A673 (cell line): ENCODE measurements at regions not wholly inside any gene's neighbourhood (a gene's known extent, or its start where the extent isn't known, plus 50 kb on each side); places are given as distances from the start of the nearest gene placed in this dataset.

ENCODE experiments used
- BruUV-seq: library from RNA; stranded (reverse); fragments of 400-500 nt; replicated peaks from 2 replicates; lab custom pipeline; 2021; lab: Mats Ljungman, UMichigan
- CTCF ChIA-PET: fragments of 300-600 bp; sonication (Branson Sonifier 250); formaldehyde crosslinking; loops from one replicate; lab custom pipeline; 2022; ENCODE audit warnings: antibody characterized with exemption; lab: Charles Lee
- POLR2A ChIA-PET: fragments of 300-600 bp; sonication (Branson Sonifier 250); formaldehyde crosslinking; loops from one replicate; lab custom pipeline; 2022; ENCODE audit warnings: antibody characterized with exemption; ENCODE audit not compliant: low non-redundant PET; lab: Charles Lee
- DNase-seq: peaks from one replicate; pipeline ENCODE4 v3.0.0-alpha.2; 2015; ENCODE audit warnings: low spot score
- H3K27ac ChIP-seq: fragments of 200-600 bp; sonication (generic); 2 replicates; pipeline ENCODE4 v1.5.1; 2016; ENCODE audit warnings: mixed run types, low read depth, mild to moderate bottlenecking, mixed read lengths, antibody characterized with exemption, low read length; ENCODE audit not compliant: poor library complexity, severe bottlenecking
- H3K27me3 ChIP-seq: fragments of 200-600 bp; sonication (generic); replicated peaks from 2 replicates; pipeline ENCODE4 v1.6.1; 2017; ENCODE audit warnings: mixed run types, low read depth, mild to moderate bottlenecking, mixed read lengths, antibody characterized with exemption, low read length; ENCODE audit not compliant: insufficient read depth, poor library complexity
- H3K36me3 ChIP-seq: fragments of 200-600 bp; sonication (generic); 2 replicates; pipeline ENCODE4 v1.6.1; 2016; ENCODE audit warnings: mixed run types, mild to moderate bottlenecking, mixed read lengths, antibody characterized with exemption, low read length; ENCODE audit not compliant: insufficient read depth, poor library complexity, severe bottlenecking
- H3K4me1 ChIP-seq: fragments of 200-600 bp; sonication (generic); 2 replicates; pipeline ENCODE4 v1.6.1; 2017; ENCODE audit warnings: mixed run types, mild to moderate bottlenecking, mixed read lengths, antibody characterized with exemption, low read length; ENCODE audit not compliant: insufficient read depth, poor library complexity, severe bottlenecking
- H3K4me3 ChIP-seq: fragments of 200-600 bp; sonication (generic); 2 replicates; pipeline ENCODE4 v1.5.1; 2016; ENCODE audit warnings: low read depth, mixed run types, mild to moderate bottlenecking, mixed read lengths, low read length; ENCODE audit not compliant: poor library complexity, severe bottlenecking
- H3K9me3 ChIP-seq: fragments of 200-600 bp; sonication (generic); 2 replicates; pipeline ENCODE4 v1.6.1; 2016; ENCODE audit warnings: mixed run types, low read depth, mild to moderate bottlenecking, mixed read lengths, antibody characterized with exemption, low read length; ENCODE audit not compliant: poor library complexity, severe bottlenecking
- EZH2 ChIP-seq: fragments of 200-600 bp; sonication (generic); IDR thresholded peaks from 2 replicates; pipeline ENCODE4 v1.6.1; 2017; ENCODE audit warnings: borderline replicate concordance, low read depth, mild to moderate bottlenecking, mixed read lengths, antibody characterized with exemption, low read length; ENCODE audit not compliant: poor library complexity, severe bottlenecking
- intact Hi-C: fragments of 100-400 bp; cut with micrococcal nuclease; formaldehyde crosslinking; loops from one replicate; pipeline ENCODE4 v1.10.0; 2022; ENCODE audit not compliant: unreplicated experiment
- TF ChIP-seq, protein P1 (sequence below): fragments of 300-800, 200-600 bp; sonication (generic); conservative IDR thresholded peaks from 2 replicates; pipeline ENCODE4 v1.5.1; 2017; ENCODE audit warnings: low read depth, mild to moderate bottlenecking, antibody characterized with exemption, low read length, moderate library complexity, mixed read lengths

- H3K4me3 ChIP-seq = no peak overlapping the region
- no peaks in the 10 kb centered on the region for H3K4me1 ChIP-seq
- H3K36me3 ChIP-seq = no peaks in the 10 kb centered on the region
- no peaks in the 10 kb centered on the region for H3K9me3 ChIP-seq
- intact Hi-C loops = no loop called here
- no peak for TF ChIP-seq EZH2
- TF ChIP-seq, protein P1, sequence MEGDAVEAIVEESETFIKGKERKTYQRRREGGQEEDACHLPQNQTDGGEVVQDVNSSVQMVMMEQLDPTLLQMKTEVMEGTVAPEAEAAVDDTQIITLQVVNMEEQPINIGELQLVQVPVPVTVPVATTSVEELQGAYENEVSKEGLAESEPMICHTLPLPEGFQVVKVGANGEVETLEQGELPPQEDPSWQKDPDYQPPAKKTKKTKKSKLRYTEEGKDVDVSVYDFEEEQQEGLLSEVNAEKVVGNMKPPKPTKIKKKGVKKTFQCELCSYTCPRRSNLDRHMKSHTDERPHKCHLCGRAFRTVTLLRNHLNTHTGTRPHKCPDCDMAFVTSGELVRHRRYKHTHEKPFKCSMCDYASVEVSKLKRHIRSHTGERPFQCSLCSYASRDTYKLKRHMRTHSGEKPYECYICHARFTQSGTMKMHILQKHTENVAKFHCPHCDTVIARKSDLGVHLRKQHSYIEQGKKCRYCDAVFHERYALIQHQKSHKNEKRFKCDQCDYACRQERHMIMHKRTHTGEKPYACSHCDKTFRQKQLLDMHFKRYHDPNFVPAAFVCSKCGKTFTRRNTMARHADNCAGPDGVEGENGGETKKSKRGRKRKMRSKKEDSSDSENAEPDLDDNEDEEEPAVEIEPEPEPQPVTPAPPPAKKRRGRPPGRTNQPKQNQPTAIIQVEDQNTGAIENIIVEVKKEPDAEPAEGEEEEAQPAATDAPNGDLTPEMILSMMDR = no peak
- ChIA-PET CTCF (no interaction called here), POLR2A (no interaction called here)
- peaks cover 38% of the 10 kb centered on the region for H3K27me3 ChIP-seq
- no peak for DNase-seq
- H3K27ac ChIP-seq = no peak overlapping the region
- BruUV-seq = no TSS peak
These were observed 161.4 kb upstream of the KCNG1 start for GRCh38 chr20:51184289-51184688.

- Histone ChIP-seq H3K36me3 (no peaks in the 10 kb centered on the region), H3K4me1 (no peaks in the 10 kb centered on the region), H3K27me3 (peaks cover 46% of the 10 kb centered on the region), H3K9me3 (no peaks in the 10 kb centered on the region), H3K27ac (no peak overlapping the region), H3K4me3 (no peak overlapping the region)
- intact Hi-C loops = no loop called here
- CTCF ChIA-PET = no interaction called here
- POLR2A ChIA-PET = no interaction called here
- BruUV-seq = no TSS peak
- TF ChIP-seq EZH2 = no peak
- TF ChIP-seq, protein P1 = no peak
- no peak for DNase-seq
These were observed 160.5 kb upstream of the KCNG1 start for GRCh38 chr20:51183451-51183850.

GRCh38 chr20:51182571-51182970 is 159.7 kb upstream of the KCNG1 start:
- DNase-seq = no peak
- no peaks in the 10 kb centered on the region for H3K4me1 ChIP-seq
- POLR2A ChIA-PET = no interaction called here
- intact Hi-C loops = no loop called here
- TF ChIP-seq, protein P1 = no peak
- TF ChIP-seq EZH2 = no peak
- peaks cover 48% of the 10 kb centered on the region for H3K27me3 ChIP-seq
- no peaks in the 10 kb centered on the region for H3K36me3 ChIP-seq
- no peak overlapping the region for H3K27ac ChIP-seq
- BruUV-seq = no TSS peak
- CTCF ChIA-PET = no interaction called here
- H3K4me3 ChIP-seq = no peak overlapping the region
- H3K9me3 ChIP-seq = no peaks in the 10 kb centered on the region
